ENCODE measurements at regions not wholly inside any gene's neighbourhood (a gene's known extent, or its start where the extent isn't known, plus 50 kb on each side); places are given as distances from the start of the nearest gene placed in this dataset.

DNA sequence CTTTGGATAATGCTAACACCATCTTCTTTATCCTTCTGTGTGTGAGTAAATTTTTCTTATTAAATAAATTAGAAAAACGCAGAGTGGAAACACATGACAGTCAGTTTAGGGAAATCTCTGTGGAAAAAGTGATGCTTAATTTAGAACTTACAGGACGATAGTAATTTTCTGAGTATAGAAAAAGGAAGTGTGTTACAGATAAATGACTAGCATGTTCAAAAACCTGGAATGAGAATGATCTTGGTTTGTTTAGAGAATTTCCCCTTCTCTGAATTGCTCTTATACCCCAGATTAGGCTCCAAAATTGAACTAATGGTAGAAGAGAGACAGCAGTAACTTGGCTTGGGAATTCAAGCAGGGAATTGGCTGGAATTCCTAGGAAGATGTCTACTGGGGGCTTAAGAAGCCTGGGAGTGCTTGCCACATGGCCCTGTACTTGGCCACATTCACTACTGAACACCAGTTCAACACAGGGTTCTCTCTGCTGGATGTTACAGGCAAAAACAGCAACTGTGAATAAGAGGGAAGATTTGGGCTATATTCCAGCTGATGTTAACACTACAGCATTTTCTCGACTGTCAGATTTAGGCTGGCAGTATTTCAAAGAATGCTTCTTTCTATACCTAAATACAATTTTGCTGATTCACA lies 1004.2 kb downstream of the TTLL7 start:
- Histone ChIP-seq H3K4me3 (no peak overlapping the region), H3K9me3 (ENCODE audit: low read depth) (no peaks in the 10 kb centered on the region), H3K27ac (no peak overlapping the region), H4K20me1 (ENCODE audit: low read depth) (no peaks in the 10 kb centered on the region), H3K4me1 (no peaks in the 10 kb centered on the region), H3K4me2 (no peak overlapping the region), H3K79me2 (ENCODE audit: low read depth) (no peaks in the 10 kb centered on the region), H3K36me3 (no peaks in the 10 kb centered on the region), H3K9ac (no peak overlapping the region), H3K27me3 (no peaks in the 10 kb centered on the region), H2AFZ (replicated peaks) (no peak overlapping the region), H3F3A (ENCODE audit: low read depth) (no peaks in the 10 kb centered on the region)
- no peaks in the 10 kb centered on the region for H3K36me3 Mint-ChIP-seq
- H3K27ac Mint-ChIP-seq: no peak overlapping the region
- DNase-seq (ENCODE audit: low spot score): no peak
- no peaks in the 10 kb centered on the region for H3K4me1 Mint-ChIP-seq
- no peaks in the 10 kb centered on the region for H3K27me3 Mint-ChIP-seq (ENCODE audit: insufficient read depth, low read depth)
- no peaks in the 10 kb centered on the region for H3K9me3 Mint-ChIP-seq
- no peak overlapping the region for H3K4me3 Mint-ChIP-seq
- TF ChIP-seq CTCF (IDR thresholded peaks at IDR 0.05) (no peak), EZH2phosphoT487 (IDR thresholded peaks at IDR 0.05) (no peak), EZH2 (IDR thresholded peaks at IDR 0.05) (no peak)

GRCh38 chr1:82991569-82991968 lies 1007.4 kb downstream of the TTLL7 start:
- H4K20me1 ChIP-seq (ENCODE audit: low read depth): no peaks in the 10 kb centered on the region
- no peaks in the 10 kb centered on the region for H3K79me2 ChIP-seq (ENCODE audit: low read depth)
- no peaks in the 10 kb centered on the region for H3F3A ChIP-seq (ENCODE audit: low read depth)
- H3K27ac ChIP-seq: no peak overlapping the region
- H3K27me3 Mint-ChIP-seq (ENCODE audit: insufficient read depth, low read depth): peaks cover 2% of the 10 kb centered on the region
- no peaks in the 10 kb centered on the region for H3K9me3 ChIP-seq (ENCODE audit: low read depth)
- TF ChIP-seq EZH2 (IDR thresholded peaks at IDR 0.05) (no peak), CTCF (IDR thresholded peaks at IDR 0.05) (no peak), EZH2phosphoT487 (IDR thresholded peaks at IDR 0.05) (no peak)
- H3K4me1 Mint-ChIP-seq: no peaks in the 10 kb centered on the region
- H2AFZ ChIP-seq (replicated peaks): no peak overlapping the region
- H3K4me3 Mint-ChIP-seq: no peak overlapping the region
- no peak overlapping the region for H3K4me3 ChIP-seq
- H3K27ac Mint-ChIP-seq: no peak overlapping the region
- no peaks in the 10 kb centered on the region for H3K9me3 Mint-ChIP-seq
- H3K4me2 ChIP-seq: no peak overlapping the region
- H3K36me3 Mint-ChIP-seq: no peaks in the 10 kb centered on the region
- H3K27me3 ChIP-seq: no peaks in the 10 kb centered on the region
- no peak for DNase-seq (ENCODE audit: low spot score)
- no peaks in the 10 kb centered on the region for H3K36me3 ChIP-seq
- no peak overlapping the region for H3K9ac ChIP-seq
- no peaks in the 10 kb centered on the region for H3K4me1 ChIP-seq

DNA sequence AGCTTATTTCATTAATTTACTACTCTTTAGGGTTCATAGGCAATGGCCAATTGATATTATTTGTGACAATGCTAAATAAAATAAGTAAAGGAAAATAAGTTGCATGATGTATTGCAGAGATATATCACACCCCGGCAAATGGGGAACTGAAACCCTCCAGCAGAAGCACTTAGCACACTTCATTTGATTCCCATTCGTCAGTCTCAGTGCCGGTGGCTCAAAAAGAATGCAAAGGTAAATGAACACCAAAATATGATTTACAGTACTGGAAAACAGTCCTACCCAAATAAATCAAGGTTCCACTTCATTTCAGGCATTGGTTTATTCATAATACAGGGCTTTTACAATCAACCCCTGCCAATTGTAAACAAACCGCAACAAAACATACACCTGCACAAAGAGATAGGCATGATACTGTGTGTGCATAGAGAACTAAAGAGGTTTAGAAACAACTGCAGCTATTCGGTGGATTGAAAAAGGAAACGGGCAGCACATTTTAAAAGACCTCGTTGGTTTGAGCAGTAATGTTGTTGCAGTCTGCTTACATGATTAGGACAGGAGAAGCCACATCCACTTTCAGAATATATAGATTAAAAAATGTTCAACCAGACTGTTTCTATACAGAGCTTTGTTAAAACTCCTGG lies 1019.2 kb downstream of the TTLL7 start:
- no peak overlapping the region for H3K27ac Mint-ChIP-seq
- H3K4me2 ChIP-seq: no peak overlapping the region

More for the DNA sequence above, 1019.2 kb downstream of the TTLL7 start:
- H3K9me3 Mint-ChIP-seq: no peaks in the 10 kb centered on the region
- H3K4me1 Mint-ChIP-seq: peaks cover 3% of the 10 kb centered on the region
- no peaks in the 10 kb centered on the region for H3K9me3 ChIP-seq (ENCODE audit: low read depth)
- no peaks in the 10 kb centered on the region for H3K79me2 ChIP-seq (ENCODE audit: low read depth)
- no peak overlapping the region for H3K27ac ChIP-seq
- peaks cover 13% of the 10 kb centered on the region for H3K4me1 ChIP-seq
- no peaks in the 10 kb centered on the region for H3K27me3 ChIP-seq
- no peaks in the 10 kb centered on the region for H3K27me3 Mint-ChIP-seq (ENCODE audit: insufficient read depth, low read depth)
- H3K9ac ChIP-seq: no peak overlapping the region
- H4K20me1 ChIP-seq (ENCODE audit: low read depth): no peaks in the 10 kb centered on the region
- H3K4me3 ChIP-seq: no peak overlapping the region
- no peaks in the 10 kb centered on the region for H3K36me3 Mint-ChIP-seq
- peak overlapping the region; percentile 59 for H2AFZ ChIP-seq (replicated peaks)
- TF ChIP-seq EZH2 (IDR thresholded peaks at IDR 0.05) (no peak), EZH2phosphoT487 (IDR thresholded peaks at IDR 0.05) (no peak), CTCF (IDR thresholded peaks at IDR 0.05) (no peak)
- no peak for DNase-seq (ENCODE audit: low spot score)
- H3K4me3 Mint-ChIP-seq: no peak overlapping the region
- H3K36me3 ChIP-seq: no peaks in the 10 kb centered on the region
- H3F3A ChIP-seq (ENCODE audit: low read depth): no peaks in the 10 kb centered on the region
